Rectal smooth muscle tissue (tissue), 1 donor: ENCODE measurements at regions not wholly inside any gene's neighbourhood (a gene's known extent, or its start where the extent isn't known, plus 50 kb on each side); places are given as distances from the start of the nearest gene placed in this dataset.

ENCODE experiments used
- H3K27ac ChIP-seq: one replicate; pipeline ENCODE4 v1.7.0; 2013; ENCODE audit warnings: low read depth, low read length, inconsistent platforms
- H3K27me3 ChIP-seq: one replicate; pipeline ENCODE4 v1.7.0; 2013; ENCODE audit warnings: low read length; ENCODE audit not compliant: control insufficient read depth, insufficient read depth
- H3K36me3 ChIP-seq: one replicate; pipeline ENCODE4 v1.7.0; 2013; ENCODE audit warnings: low read length; ENCODE audit not compliant: control insufficient read depth, insufficient read depth
- H3K4me1 ChIP-seq: one replicate; pipeline ENCODE4 v1.7.0; 2013; ENCODE audit warnings: low read length; ENCODE audit not compliant: control insufficient read depth, insufficient read depth
- H3K4me3 ChIP-seq: one replicate; pipeline ENCODE4 v1.7.0; 2013; ENCODE audit warnings: low read length
- H3K9ac ChIP-seq: one replicate; pipeline ENCODE4 v1.7.0; 2013; ENCODE audit warnings: low read length

GRCh38 chr16:51932317-51932716 is 614.6 kb downstream of the TOX3 start:
- no peaks in the 10 kb centered on the region for H3K27me3 ChIP-seq
- no peak overlapping the region for H3K4me3 ChIP-seq
- no peak overlapping the region for H3K27ac ChIP-seq
- H3K4me1 ChIP-seq, result no peaks in the 10 kb centered on the region
- H3K36me3 ChIP-seq, result no peaks in the 10 kb centered on the region
- no peak overlapping the region for H3K9ac ChIP-seq

DNA sequence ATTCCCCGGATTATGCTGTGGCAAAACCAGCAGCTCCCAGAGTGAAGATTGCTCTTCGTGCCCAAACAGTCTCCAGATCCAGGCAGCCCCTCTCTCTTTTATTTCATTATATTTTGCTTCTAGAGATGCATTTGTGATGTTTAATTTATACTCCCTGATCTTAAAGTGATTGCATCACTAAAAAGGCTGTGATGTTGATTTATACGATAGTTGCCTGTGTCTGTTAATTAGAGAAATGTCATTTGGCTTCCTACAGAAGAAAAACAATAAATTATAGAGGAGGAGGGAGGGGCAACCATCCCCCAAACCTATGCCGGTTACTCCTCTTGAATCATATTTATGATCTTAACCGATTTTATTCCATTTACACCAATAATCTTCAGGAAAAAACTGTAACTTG is 615.3 kb downstream of the TOX3 start:
- no peaks in the 10 kb centered on the region for H3K36me3 ChIP-seq
- no peak overlapping the region for H3K4me3 ChIP-seq
- H3K27ac ChIP-seq, result no peak overlapping the region
- H3K4me1 ChIP-seq, result no peaks in the 10 kb centered on the region
- no peak overlapping the region for H3K9ac ChIP-seq
- H3K27me3 ChIP-seq, result no peaks in the 10 kb centered on the region

DNA sequence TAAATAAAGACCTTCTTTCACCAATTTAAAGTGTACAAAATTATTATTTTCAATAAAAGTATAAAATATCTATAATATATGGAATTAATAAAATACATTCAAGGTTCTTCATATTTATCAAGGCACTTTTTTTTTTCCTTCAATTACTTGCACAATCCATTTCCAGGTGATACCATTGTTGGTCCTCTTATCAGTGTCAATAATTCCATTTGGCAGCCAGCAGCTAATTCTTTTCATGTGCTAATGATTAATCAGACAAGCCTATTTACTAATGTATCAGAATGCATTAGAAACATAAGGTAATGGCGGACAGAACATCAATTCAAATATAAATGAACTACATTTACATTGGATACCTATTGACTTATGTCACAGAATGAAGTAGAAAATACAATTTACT is 622.2 kb downstream of the TOX3 start:
- no peak overlapping the region for H3K27ac ChIP-seq

DNA sequence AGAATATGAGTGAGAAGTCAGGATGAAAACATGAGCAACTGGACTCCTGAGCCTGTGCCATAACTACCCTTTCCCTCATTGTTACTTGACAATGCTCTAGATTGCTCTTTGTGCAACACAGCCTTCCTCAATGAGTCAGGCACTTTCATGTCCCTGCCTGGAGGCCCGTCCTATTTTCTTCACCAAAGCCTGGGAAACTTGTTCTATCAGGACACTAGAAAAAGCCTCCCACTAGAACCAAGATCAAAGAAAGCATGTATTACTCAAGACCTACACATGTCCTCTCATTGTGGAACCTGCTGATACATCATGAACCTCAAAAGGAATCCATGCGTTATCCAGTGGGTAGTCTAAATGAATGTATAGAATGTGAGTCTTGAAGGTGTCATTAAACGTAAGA is 624.5 kb downstream of the TOX3 start:
- Histone ChIP-seq H3K36me3 (no peaks in the 10 kb centered on the region), H3K9ac (no peak overlapping the region), H3K27me3 (no peaks in the 10 kb centered on the region)

More for the DNA sequence above, 622.2 kb downstream of the TOX3 start:
- Histone ChIP-seq H3K4me1 (no peaks in the 10 kb centered on the region), H3K9ac (no peak overlapping the region), H3K27me3 (no peaks in the 10 kb centered on the region), H3K4me3 (no peak overlapping the region), H3K36me3 (no peaks in the 10 kb centered on the region)

DNA sequence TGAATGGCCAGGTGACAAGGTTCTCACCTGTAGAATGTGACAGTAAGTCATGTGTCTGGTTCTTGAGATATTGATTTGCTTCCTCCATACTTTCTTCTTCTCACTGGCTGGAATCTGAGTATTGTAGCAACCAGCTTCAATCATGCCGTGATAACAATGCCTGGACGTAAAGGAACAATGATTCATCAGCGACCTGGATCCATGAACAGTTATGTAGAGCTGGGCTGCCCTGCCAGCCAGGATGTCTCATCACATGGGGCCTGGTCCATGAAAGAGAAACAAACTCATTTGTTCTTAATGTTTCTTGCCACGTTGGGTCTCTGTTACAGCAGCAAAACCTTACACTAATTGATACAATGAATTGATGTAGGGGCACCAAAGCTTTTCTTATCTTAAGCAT is 627.2 kb downstream of the TOX3 start:
- H3K36me3 ChIP-seq, result no peaks in the 10 kb centered on the region
- no peaks in the 10 kb centered on the region for H3K4me1 ChIP-seq
- no peaks in the 10 kb centered on the region for H3K27me3 ChIP-seq
- H3K27ac ChIP-seq, result no peak overlapping the region
- H3K9ac ChIP-seq, result no peak overlapping the region
- H3K4me3 ChIP-seq, result no peak overlapping the region

More for the DNA sequence above, 624.5 kb downstream of the TOX3 start:
- Histone ChIP-seq H3K27ac (no peak overlapping the region), H3K4me3 (no peak overlapping the region), H3K4me1 (no peaks in the 10 kb centered on the region)

DNA sequence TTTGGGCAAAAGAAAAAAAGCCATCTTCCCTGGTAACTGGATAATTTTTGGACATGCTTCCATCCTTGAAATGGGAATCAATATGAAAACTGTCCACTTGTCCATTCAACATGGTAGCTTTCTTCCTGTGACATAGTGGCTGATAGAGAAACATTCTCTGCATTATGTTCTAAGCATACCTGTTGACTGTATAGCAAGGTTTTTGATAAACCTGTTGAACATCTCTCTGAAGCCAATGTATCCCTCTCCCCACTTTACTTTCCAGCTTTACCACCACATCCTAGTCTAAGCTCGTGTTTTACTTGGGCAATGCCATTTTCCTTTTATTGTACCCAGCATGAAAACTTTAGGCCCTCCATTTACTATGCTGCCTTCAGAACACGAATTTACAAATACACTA is 630.1 kb downstream of the TOX3 start:
- H3K27me3 ChIP-seq, result no peaks in the 10 kb centered on the region
- no peak overlapping the region for H3K4me3 ChIP-seq
- no peaks in the 10 kb centered on the region for H3K36me3 ChIP-seq
- no peaks in the 10 kb centered on the region for H3K4me1 ChIP-seq
- no peak overlapping the region for H3K27ac ChIP-seq
- H3K9ac ChIP-seq, result no peak overlapping the region

GRCh38 chr16:51916231-51916630 is 630.7 kb downstream of the TOX3 start:
- Histone ChIP-seq H3K27ac (no peak overlapping the region), H3K36me3 (no peaks in the 10 kb centered on the region), H3K4me3 (no peak overlapping the region), H3K4me1 (no peaks in the 10 kb centered on the region), H3K27me3 (no peaks in the 10 kb centered on the region), H3K9ac (no peak overlapping the region)

DNA sequence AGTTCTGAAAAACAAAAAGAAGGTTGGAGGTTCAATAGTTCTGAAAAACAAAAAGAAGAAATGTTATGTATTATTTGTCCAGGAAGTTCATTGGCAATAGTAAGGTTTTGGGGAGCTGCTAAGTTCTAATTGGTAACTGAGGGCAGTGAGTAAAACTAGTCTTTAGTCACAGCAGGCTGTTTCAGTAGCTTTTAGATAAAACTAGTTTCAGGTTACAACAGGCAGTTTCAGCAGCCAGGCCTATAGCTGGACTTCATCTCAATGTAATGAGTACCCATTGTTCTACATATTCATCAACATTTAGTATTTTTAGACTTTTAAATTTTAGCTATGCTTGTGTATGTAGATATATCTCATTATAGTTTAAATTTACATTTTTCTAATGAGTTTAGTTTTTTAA is 639.3 kb downstream of the TOX3 start:
- no peaks in the 10 kb centered on the region for H3K36me3 ChIP-seq
- no peaks in the 10 kb centered on the region for H3K4me1 ChIP-seq
- H3K9ac ChIP-seq, result no peak overlapping the region
- H3K4me3 ChIP-seq, result no peak overlapping the region
- no peaks in the 10 kb centered on the region for H3K27me3 ChIP-seq
- H3K27ac ChIP-seq, result no peak overlapping the region

GRCh38 chr16:51900221-51900780 is 646.6 kb downstream of the TOX3 start:
- Histone ChIP-seq H3K9ac (no peak overlapping the region), H3K36me3 (no peaks in the 10 kb centered on the region), H3K27me3 (no peaks in the 10 kb centered on the region), H3K4me3 (no peak overlapping the region), H3K4me1 (no peaks in the 10 kb centered on the region), H3K27ac (no peak overlapping the region)

DNA sequence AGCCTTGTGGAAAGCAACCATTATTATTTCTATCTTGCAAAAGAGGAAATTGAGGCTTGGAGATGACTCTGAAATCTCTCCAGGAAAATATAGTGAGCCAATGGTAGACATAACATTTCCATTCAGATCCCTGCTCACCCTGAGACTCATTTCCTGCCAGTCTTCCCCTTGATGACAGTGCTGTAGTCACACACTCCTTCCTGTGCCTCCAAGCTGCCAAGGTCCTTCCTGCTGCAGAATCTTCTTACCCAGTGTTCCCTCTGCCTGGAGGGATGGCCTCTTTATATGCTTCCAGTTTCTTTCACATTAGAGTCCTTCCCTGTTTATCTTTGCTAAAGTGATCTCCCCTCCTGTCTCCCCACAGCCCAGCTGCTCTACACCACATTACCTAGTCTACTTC is 648.1 kb downstream of the TOX3 start:
- no peak overlapping the region for H3K27ac ChIP-seq
- no peaks in the 10 kb centered on the region for H3K4me1 ChIP-seq
- H3K9ac ChIP-seq, result no peak overlapping the region
- H3K36me3 ChIP-seq, result no peaks in the 10 kb centered on the region
- H3K4me3 ChIP-seq, result no peak overlapping the region
- no peaks in the 10 kb centered on the region for H3K27me3 ChIP-seq

- no peaks in the 10 kb centered on the region for H3K4me1 ChIP-seq
- no peaks in the 10 kb centered on the region for H3K36me3 ChIP-seq
- H3K27me3 ChIP-seq, result no peaks in the 10 kb centered on the region
- no peak overlapping the region for H3K27ac ChIP-seq
- H3K4me3 ChIP-seq, result no peak overlapping the region
- no peak overlapping the region for H3K9ac ChIP-seq
These were observed 650.9 kb downstream of the TOX3 start for GRCh38 chr16:51896013-51896412.

GRCh38 chr16:51892293-51893007 is 654.5 kb downstream of the TOX3 start:
- Histone ChIP-seq H3K27me3 (no peaks in the 10 kb centered on the region), H3K36me3 (no peaks in the 10 kb centered on the region), H3K4me3 (no peak overlapping the region), H3K27ac (no peak overlapping the region), H3K4me1 (no peaks in the 10 kb centered on the region), H3K9ac (no peak overlapping the region)

DNA sequence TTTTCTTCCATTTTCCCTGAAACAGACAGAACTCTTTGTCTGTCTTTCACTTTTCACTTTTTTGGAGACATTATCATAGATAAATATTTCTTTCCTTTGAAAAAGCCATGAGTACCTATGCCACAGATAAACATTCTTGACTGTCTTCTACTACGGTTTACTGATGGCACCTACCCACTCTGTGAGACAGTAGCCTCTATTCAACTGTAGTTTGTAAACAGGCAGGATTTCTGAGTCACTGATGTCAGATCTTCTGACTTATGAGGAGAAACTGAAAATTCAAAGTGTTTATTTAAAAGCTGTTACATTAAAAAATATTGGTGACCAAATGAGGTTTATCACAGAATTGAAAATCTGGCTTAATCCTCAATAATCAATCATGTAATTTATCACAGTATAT is 658.4 kb downstream of the TOX3 start:
- Histone ChIP-seq H3K9ac (no peak overlapping the region), H3K4me1 (no peaks in the 10 kb centered on the region), H3K36me3 (no peaks in the 10 kb centered on the region), H3K27me3 (no peaks in the 10 kb centered on the region), H3K27ac (no peak overlapping the region), H3K4me3 (no peak overlapping the region)
